Smooth muscle cell (in vitro differentiated cells): ENCODE measurements at regions not wholly inside any gene's neighbourhood (a gene's known extent, or its start where the extent isn't known, plus 50 kb on each side); places are given as distances from the start of the nearest gene placed in this dataset.

Experiments used
- DNase-seq: peaks from one replicate; lab custom pipeline; 2025; ENCODE audit not compliant: unreplicated experiment; lab: John Stamatoyannopoulos, UW
- H2AFZ ChIP-seq: fragments of 200-600 bp; sonication (generic); 2 replicates; pipeline ENCODE4 v1.6.0; 2016; ENCODE audit warnings: antibody characterized with exemption, low read depth, mild to moderate bottlenecking
- H3F3A ChIP-seq: fragments of 200-600 bp; sonication (generic); 2 replicates; pipeline ENCODE4 v1.6.0; 2017; ENCODE audit warnings: antibody characterized with exemption, low read depth
- H3K27ac ChIP-seq: fragments of 200-600 bp; sonication (generic); 2 replicates; pipeline ENCODE4 v1.5.1; 2016; ENCODE audit warnings: low read depth, mild to moderate bottlenecking
- H3K27me3 ChIP-seq: fragments of 200-600 bp; sonication (generic); 2 replicates; pipeline ENCODE4 v1.6.1; 2016; ENCODE audit warnings: low read depth, mild to moderate bottlenecking
- H3K36me3 ChIP-seq: fragments of 200-600 bp; sonication (generic); 2 replicates; pipeline ENCODE4 v1.5.1; 2016; ENCODE audit warnings: low read depth
- H3K4me1 ChIP-seq: fragments of 200-600 bp; sonication (generic); 2 replicates; pipeline ENCODE4 v1.5.1; 2016; ENCODE audit warnings: low read depth
- H3K4me2 ChIP-seq: fragments of 200-600 bp; sonication (generic); 2 replicates; pipeline ENCODE4 v1.6.0; 2016; ENCODE audit warnings: mild to moderate bottlenecking
- H3K4me3 ChIP-seq: fragments of 200-600 bp; sonication (generic); 2 replicates; pipeline ENCODE4 v1.5.1; 2016; ENCODE audit warnings: mild to moderate bottlenecking
- H3K79me2 ChIP-seq: fragments of 200-600 bp; sonication (generic); 2 replicates; pipeline ENCODE4 v1.6.0; 2016; ENCODE audit warnings: low read depth, mild to moderate bottlenecking
- H3K9ac ChIP-seq: fragments of 200-600 bp; sonication (generic); 2 replicates; pipeline ENCODE4 v1.6.0; 2016; ENCODE audit warnings: low read depth
- H3K9me3 ChIP-seq: fragments of 200-600 bp; sonication (generic); replicated peaks from 2 replicates; pipeline ENCODE4 v1.5.1; 2016; ENCODE audit warnings: low read depth
- H4K20me1 ChIP-seq: fragments of 200-600 bp; sonication (generic); 2 replicates; pipeline ENCODE4 v1.6.0; 2016; ENCODE audit warnings: low read depth
- WGBS: methylation state at CpG from one replicate; pipeline ENCODE4 v1.1.7; 2016; ENCODE audit warnings: low lambda C conversion rate; 5-methylcytosine and 5-hydroxymethylcytosine counted together
- TF ChIP-seq, protein P1 (sequence below): fragments of 200-600 bp; sonication (generic); IDR thresholded peaks from 2 replicates; pipeline ENCODE4 v1.5.1; 2017; ENCODE audit warnings: borderline replicate concordance, mild to moderate bottlenecking, antibody characterized with exemption; ENCODE audit not compliant: insufficient read depth, poor library complexity, severe bottlenecking

DNA sequence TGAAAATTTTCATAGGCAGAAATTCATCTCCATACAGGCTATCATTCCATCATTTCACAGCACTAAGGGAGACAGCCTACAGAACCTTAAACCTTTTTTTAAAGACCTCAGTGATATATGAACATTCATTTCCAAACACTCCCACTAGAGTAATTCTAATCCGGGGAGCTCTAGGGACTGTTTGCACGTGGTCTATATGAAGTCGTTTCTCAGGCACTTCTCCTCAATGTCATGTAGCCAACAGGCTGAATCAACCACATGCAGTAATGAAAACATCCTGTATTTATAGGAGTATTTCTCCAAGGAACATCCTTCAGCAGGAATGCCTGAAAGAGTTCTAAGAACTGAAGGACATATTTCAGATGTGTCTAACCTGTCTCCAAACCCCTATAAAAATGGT, 97.3 kb upstream of the CREB1 start:
- WGBS = 27% methylated on average over 3 of the region's 3 CpGs
- no peak for DNase-seq

GRCh38 chr2:207434306-207434705, 95.5 kb upstream of the CREB1 start:
- H3K4me3 ChIP-seq = no peak overlapping the region
- no peak overlapping the region for H3K9ac ChIP-seq
- no peaks in the 10 kb centered on the region for H3K4me1 ChIP-seq
- TF ChIP-seq, protein P1, sequence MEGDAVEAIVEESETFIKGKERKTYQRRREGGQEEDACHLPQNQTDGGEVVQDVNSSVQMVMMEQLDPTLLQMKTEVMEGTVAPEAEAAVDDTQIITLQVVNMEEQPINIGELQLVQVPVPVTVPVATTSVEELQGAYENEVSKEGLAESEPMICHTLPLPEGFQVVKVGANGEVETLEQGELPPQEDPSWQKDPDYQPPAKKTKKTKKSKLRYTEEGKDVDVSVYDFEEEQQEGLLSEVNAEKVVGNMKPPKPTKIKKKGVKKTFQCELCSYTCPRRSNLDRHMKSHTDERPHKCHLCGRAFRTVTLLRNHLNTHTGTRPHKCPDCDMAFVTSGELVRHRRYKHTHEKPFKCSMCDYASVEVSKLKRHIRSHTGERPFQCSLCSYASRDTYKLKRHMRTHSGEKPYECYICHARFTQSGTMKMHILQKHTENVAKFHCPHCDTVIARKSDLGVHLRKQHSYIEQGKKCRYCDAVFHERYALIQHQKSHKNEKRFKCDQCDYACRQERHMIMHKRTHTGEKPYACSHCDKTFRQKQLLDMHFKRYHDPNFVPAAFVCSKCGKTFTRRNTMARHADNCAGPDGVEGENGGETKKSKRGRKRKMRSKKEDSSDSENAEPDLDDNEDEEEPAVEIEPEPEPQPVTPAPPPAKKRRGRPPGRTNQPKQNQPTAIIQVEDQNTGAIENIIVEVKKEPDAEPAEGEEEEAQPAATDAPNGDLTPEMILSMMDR = no peak
- H4K20me1 ChIP-seq = no peaks in the 10 kb centered on the region
- no peak for DNase-seq
- H3K27me3 ChIP-seq = no peaks in the 10 kb centered on the region
- H3K79me2 ChIP-seq = no peaks in the 10 kb centered on the region
- H3K4me2 ChIP-seq = no peak overlapping the region
- H3K27ac ChIP-seq = no peak overlapping the region
- 38% methylated on average over 1 of the region's 1 CpG for WGBS
- H3K36me3 ChIP-seq = no peaks in the 10 kb centered on the region
- no peaks in the 10 kb centered on the region for H3F3A ChIP-seq
- H3K9me3 ChIP-seq = no peaks in the 10 kb centered on the region
- H2AFZ ChIP-seq = no peak overlapping the region

More for the DNA sequence above, 97.3 kb upstream of the CREB1 start:
- Histone ChIP-seq H3K4me2 (no peak overlapping the region), H3K79me2 (no peaks in the 10 kb centered on the region), H2AFZ (no peak overlapping the region), H3K4me3 (no peak overlapping the region), H3K9me3 (no peaks in the 10 kb centered on the region), H4K20me1 (no peaks in the 10 kb centered on the region), H3K27ac (no peak overlapping the region), H3K36me3 (no peaks in the 10 kb centered on the region), H3F3A (no peaks in the 10 kb centered on the region), H3K27me3 (no peaks in the 10 kb centered on the region), H3K4me1 (no peaks in the 10 kb centered on the region), H3K9ac (no peak overlapping the region)
- TF ChIP-seq, protein P1 = no peak

DNA sequence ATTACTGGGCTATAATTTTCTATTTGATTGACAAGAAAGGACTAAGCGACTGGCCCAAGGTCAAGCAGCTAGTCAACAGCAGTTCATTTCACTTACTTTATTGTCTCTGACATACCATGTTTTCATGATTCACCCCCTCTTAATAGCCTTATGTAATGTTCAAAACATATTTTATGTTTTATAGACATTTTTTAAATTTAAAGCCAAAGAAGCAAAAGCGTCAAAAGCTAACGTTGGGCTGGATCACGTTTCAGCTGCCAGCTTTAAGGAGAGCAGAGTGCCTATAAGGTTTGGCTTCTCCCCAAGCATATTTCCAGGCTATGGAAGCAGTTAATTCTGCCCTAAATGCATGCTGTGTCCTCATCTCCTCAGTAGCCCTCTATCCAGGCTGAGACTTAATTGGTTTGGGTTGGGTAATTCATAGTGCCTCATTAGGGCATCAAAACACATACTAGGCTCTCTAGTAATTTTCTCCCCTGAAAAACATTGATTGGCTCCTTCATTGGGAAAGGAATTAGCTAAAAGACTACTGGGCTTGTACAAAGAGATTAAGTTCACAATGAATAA, 94.8 kb upstream of the CREB1 start:
- WGBS = 91% methylated on average over 4 of the region's 4 CpGs
- Histone ChIP-seq H3K9ac (no peak overlapping the region), H3K4me1 (no peaks in the 10 kb centered on the region), H4K20me1 (no peaks in the 10 kb centered on the region), H3K79me2 (no peaks in the 10 kb centered on the region), H3K27me3 (no peaks in the 10 kb centered on the region), H3K4me2 (no peak overlapping the region), H3F3A (no peaks in the 10 kb centered on the region), H3K27ac (no peak overlapping the region), H2AFZ (no peak overlapping the region), H3K9me3 (no peaks in the 10 kb centered on the region), H3K36me3 (no peaks in the 10 kb centered on the region), H3K4me3 (no peak overlapping the region)
- TF ChIP-seq, protein P1 = no peak
- no peak for DNase-seq

GRCh38 chr2:207437136-207437523, 92.6 kb upstream of the CREB1 start:
- Histone ChIP-seq H4K20me1 (no peaks in the 10 kb centered on the region), H2AFZ (no peak overlapping the region), H3K27ac (no peak overlapping the region), H3K9ac (no peak overlapping the region), H3K79me2 (no peaks in the 10 kb centered on the region), H3K4me2 (no peak overlapping the region), H3K4me3 (no peak overlapping the region), H3K4me1 (no peaks in the 10 kb centered on the region), H3K27me3 (no peaks in the 10 kb centered on the region), H3K9me3 (no peaks in the 10 kb centered on the region), H3K36me3 (no peaks in the 10 kb centered on the region), H3F3A (no peaks in the 10 kb centered on the region)
- 65% methylated on average over 1 of the region's 1 CpG for WGBS
- TF ChIP-seq, protein P1 = no peak
- DNase-seq = no peak
